Mucosa of stomach (tissue), 1 donor: ENCODE measurements at regions not wholly inside any gene's neighbourhood (a gene's known extent, or its start where the extent isn't known, plus 50 kb on each side); places are given as distances from the start of the nearest gene placed in this dataset.
"Not testable (repeated sequence)": the region's sequence is repeated elsewhere in the genome, so short reads cannot be mapped to it uniquely, and the experiment has no call there.

ENCODE experiments used
- H3K27me3 ChIP-seq: one replicate; pipeline ENCODE4 v1.7.0; 2013; ENCODE audit warnings: mild to moderate bottlenecking, low read length; ENCODE audit not compliant: control insufficient read depth, insufficient read depth
- H3K36me3 ChIP-seq: one replicate; pipeline ENCODE4 v1.7.0; 2013; ENCODE audit warnings: low read length; ENCODE audit not compliant: control insufficient read depth, insufficient read depth
- H3K4me1 ChIP-seq: one replicate; pipeline ENCODE4 v1.7.0; 2013; ENCODE audit warnings: mild to moderate bottlenecking, low read length; ENCODE audit not compliant: control insufficient read depth, insufficient read depth
- H3K4me3 ChIP-seq: one replicate; pipeline ENCODE4 v1.7.0; 2013; ENCODE audit warnings: low read length
- H3K9ac ChIP-seq: one replicate; pipeline ENCODE4 v1.7.0; 2013; ENCODE audit warnings: mild to moderate bottlenecking, low read length, moderate library complexity
- H3K9me3 ChIP-seq: one replicate; pipeline ENCODE4 v1.7.0; 2013; ENCODE audit warnings: mild to moderate bottlenecking, low read length, moderate library complexity; ENCODE audit not compliant: control insufficient read depth
- donor health status: Pancreatic carcinoma.

DNA sequence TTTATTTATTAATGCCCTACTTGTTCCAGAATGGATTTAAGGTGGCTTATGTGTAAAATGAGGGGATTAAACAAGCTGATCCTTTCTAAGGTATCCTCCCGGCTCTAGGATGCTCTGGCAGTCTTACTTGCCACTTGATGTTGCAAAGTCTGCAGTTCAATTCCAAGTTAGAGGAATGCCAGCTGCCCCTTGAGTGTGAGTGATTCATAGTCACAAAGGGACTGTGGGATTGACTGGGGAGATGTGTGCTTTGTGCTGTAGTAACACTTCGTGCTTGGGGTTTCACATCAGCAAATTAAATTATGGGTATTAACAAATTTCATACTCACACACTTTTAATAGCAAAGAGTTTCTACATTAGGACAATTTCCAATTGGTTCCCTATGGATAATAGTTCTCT lies 550.8 kb upstream of the CADM1 start:
- Histone ChIP-seq H3K4me1 (no peaks in the 10 kb centered on the region), H3K9me3 (no peaks in the 10 kb centered on the region), H3K9ac (no peak overlapping the region), H3K27me3 (no peaks in the 10 kb centered on the region), H3K4me3 (no peak overlapping the region), H3K36me3 (no peaks in the 10 kb centered on the region)

- H3K9me3 ChIP-seq, result no peaks in the 10 kb centered on the region
- H3K9ac ChIP-seq, result no peak overlapping the region
- H3K27me3 ChIP-seq, result no peaks in the 10 kb centered on the region
- H3K4me3 ChIP-seq, result no peak overlapping the region
- no peaks in the 10 kb centered on the region for H3K36me3 ChIP-seq
- no peaks in the 10 kb centered on the region for H3K4me1 ChIP-seq
Measured at GRCh38 chr11:116053548-116053919, 549.3 kb upstream of the CADM1 start.

DNA sequence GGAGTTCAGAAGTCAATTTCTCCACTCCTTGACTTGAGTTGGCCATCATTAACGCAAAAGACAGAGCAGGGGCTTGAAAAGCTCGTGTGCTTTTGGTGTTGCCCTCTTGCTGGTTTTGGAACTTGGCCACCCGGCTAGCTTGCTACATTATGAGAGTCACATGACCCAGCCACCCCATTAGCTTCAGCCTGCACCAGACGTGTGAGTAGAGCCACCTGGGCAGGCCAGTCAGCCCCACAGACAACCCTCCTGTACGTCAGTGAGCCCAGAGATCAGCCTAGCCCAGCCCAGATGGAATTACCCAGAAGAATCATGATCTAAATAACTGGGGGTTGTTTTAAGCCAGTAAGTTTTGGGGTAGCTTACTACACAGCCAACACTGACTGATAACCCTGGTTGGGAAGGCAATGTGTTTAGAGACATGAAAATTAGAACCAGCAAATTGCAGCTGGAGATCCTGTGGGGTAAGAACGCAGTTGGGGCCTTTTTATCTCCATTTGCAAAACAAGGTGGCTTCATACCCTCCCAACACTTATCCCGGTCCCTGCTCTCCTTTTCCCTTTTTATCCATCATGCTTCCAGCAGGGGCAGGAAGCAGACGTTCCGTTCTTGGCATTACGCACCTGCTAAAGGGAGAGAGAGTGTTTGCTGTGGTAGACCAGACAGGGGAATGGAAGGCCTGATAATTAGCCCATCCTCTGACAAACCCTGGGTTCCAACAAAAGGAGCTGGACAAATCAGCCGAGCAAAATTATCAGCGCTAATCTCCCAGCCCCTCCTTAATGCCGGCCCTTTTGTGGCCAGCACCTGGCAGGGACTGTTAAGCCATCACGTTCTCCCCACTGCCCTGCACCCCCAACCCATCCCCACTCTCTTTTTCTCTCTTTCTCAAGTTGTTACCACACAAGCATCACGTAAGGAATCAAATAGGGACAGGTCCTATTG lies 548.7 kb upstream of the CADM1 start:
- Histone ChIP-seq H3K36me3 (no peaks in the 10 kb centered on the region), H3K4me3 (no peak overlapping the region), H3K4me1 (no peaks in the 10 kb centered on the region), H3K9ac (no peak overlapping the region), H3K27me3 (no peaks in the 10 kb centered on the region), H3K9me3 (no peaks in the 10 kb centered on the region)

DNA sequence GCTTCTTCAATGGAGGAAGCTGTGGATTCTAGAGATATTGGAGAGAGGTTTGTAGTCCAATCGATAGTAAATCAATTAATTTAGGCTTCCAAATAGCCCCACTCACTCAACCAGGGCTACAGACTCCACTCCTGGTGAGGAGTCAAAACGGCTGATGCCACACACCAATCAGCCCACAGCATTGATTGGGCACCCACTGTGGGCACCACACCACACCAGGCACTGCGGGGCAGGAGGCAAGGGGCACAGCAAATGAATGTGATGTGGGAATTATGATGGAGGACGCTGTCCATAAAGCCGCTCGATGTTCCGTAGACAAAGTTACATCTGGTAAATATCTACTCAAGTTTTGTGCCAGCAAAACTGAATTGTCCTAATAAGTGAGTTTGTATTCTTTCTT lies 547.3 kb upstream of the CADM1 start:
- Histone ChIP-seq H3K4me3 (no peak overlapping the region), H3K9me3 (no peaks in the 10 kb centered on the region), H3K36me3 (no peaks in the 10 kb centered on the region), H3K27me3 (no peaks in the 10 kb centered on the region), H3K4me1 (no peaks in the 10 kb centered on the region), H3K9ac (no peak overlapping the region)

GRCh38 chr11:116049383-116049782 lies 545.2 kb upstream of the CADM1 start:
- Histone ChIP-seq H3K4me1 (no peaks in the 10 kb centered on the region), H3K9ac (no peak overlapping the region), H3K27me3 (no peaks in the 10 kb centered on the region), H3K36me3 (no peaks in the 10 kb centered on the region), H3K9me3 (no peaks in the 10 kb centered on the region), H3K4me3 (no peak overlapping the region)

DNA sequence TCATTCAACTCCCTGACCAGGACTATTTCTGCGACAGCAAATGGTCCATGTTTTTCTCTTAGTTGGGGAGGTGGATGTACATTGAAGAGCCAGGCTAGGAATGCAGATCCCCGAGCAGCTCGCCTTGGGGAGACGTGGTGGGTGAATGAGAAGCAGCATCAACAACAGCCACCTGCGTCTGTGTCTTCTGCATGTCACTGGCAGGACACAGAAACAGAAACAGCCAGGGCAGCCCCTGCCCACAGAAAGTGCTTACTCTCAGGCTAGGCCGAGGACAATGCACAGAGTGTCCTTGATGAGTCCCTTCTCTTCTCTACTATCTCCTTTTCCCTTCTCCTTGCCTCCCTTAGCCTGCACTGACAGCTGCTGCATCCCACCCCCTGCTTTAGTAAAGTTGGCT lies 541.9 kb upstream of the CADM1 start:
- Histone ChIP-seq H3K27me3 (no peaks in the 10 kb centered on the region), H3K9me3 (no peaks in the 10 kb centered on the region), H3K36me3 (no peaks in the 10 kb centered on the region), H3K9ac (no peak overlapping the region), H3K4me3 (no peak overlapping the region), H3K4me1 (no peaks in the 10 kb centered on the region)

DNA sequence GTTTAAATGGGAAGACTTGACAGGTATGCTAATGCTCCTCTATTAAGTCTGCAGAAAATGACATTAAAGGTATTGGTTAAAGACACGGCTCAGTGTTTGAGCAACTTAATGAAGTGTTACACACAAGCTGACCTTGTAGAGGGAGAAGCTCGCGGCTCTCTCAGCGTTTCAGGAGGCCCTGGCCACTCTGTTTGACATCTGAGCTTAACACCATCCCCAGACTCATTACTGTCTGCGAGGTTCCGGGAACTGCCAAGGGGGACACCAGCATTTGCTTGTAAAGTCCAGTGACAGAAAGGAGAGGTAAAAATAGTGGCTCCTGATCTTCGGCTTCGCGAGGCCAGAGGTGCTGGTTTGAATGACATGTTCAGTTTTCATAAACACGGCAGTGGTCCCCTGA lies 540.7 kb upstream of the CADM1 start:
- no peak overlapping the region for H3K9ac ChIP-seq
- no peaks in the 10 kb centered on the region for H3K4me1 ChIP-seq
- no peaks in the 10 kb centered on the region for H3K27me3 ChIP-seq
- no peaks in the 10 kb centered on the region for H3K36me3 ChIP-seq
- no peak overlapping the region for H3K4me3 ChIP-seq
- H3K9me3 ChIP-seq, result no peaks in the 10 kb centered on the region

- no peak overlapping the region for H3K9ac ChIP-seq
- H3K4me3 ChIP-seq, result no peak overlapping the region
- H3K4me1 ChIP-seq, result no peaks in the 10 kb centered on the region
- no peaks in the 10 kb centered on the region for H3K36me3 ChIP-seq
- no peaks in the 10 kb centered on the region for H3K9me3 ChIP-seq
- H3K27me3 ChIP-seq, result no peaks in the 10 kb centered on the region
Measured at GRCh38 chr11:116044520-116044919, 540.3 kb upstream of the CADM1 start.

DNA sequence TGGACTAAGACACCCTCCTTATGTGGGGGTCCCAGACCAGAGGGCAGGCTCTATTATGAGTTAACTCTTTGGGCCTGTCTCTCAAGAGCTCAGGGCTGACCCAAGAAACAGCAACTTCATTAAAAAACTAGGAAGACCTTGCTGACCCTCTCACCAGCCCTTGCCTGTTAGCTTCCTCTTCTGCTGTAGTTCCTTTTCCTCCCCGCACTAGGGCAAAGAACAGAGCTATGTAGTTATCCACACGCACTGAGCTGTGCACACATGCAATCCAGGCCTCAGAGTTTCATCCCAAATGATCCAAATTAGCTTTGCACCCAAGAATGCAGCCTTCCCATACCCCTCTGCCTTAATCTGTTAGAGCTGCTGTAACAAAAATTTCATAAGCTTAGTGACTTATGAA lies 539.6 kb upstream of the CADM1 start:
- Histone ChIP-seq H3K36me3 (no peaks in the 10 kb centered on the region), H3K4me3 (no peak overlapping the region), H3K9ac (no peak overlapping the region), H3K27me3 (no peaks in the 10 kb centered on the region), H3K4me1 (no peaks in the 10 kb centered on the region), H3K9me3 (no peaks in the 10 kb centered on the region)

- not testable (repeated sequence) for H3K4me1 ChIP-seq
Measured at GRCh38 chr11:116043059-116043458, 538.8 kb upstream of the CADM1 start.

DNA sequence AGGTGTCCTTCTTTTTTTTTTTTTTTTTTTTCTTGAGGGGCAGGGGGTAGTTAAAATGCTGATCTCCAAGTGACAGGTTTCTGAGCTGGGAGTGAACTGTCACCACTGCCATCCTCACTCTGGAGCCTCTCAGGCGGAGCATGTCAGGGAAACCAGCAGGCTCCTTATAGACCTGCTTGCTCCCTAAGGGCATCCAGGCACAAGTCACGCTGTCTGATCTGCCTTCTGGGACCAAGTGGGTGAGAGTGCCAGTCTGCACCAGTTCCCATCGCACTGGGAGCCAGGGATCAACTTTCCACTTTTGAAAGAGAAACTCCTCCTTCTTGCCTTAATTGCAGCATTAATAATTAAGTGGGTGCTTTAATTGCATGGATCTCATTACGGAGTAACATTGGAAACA lies 537.9 kb upstream of the CADM1 start:
- H3K9ac ChIP-seq, result no peak overlapping the region
- no peaks in the 10 kb centered on the region for H3K4me1 ChIP-seq
- H3K4me3 ChIP-seq, result no peak overlapping the region
- H3K36me3 ChIP-seq, result no peaks in the 10 kb centered on the region
- no peaks in the 10 kb centered on the region for H3K27me3 ChIP-seq
- no peaks in the 10 kb centered on the region for H3K9me3 ChIP-seq

More at GRCh38 chr11:116043059-116043458, 538.8 kb upstream of the CADM1 start:
- not testable (repeated sequence) for H3K36me3 ChIP-seq, H3K4me3 ChIP-seq, H3K9ac ChIP-seq, H3K9me3 ChIP-seq, H3K27me3 ChIP-seq

DNA sequence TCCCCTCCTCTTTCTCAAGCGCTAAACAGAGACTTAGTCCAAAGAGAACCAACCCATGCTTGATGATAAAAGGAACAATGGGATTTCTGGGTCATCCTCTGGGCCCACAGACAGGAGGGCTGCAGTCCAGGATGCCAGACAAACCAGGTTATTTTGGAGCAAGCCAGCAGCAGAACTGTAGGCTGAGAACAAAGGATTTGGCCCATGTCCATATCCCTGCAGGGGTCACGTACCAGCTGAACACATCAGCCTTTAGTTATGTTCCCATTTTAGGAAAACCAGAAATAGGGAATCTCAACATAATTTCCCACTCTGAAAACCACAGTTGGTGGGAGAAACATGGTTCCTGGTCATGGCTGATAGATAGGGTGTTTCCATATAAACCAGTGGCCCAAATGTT lies 533.6 kb upstream of the CADM1 start:
- no peaks in the 10 kb centered on the region for H3K36me3 ChIP-seq
- no peak overlapping the region for H3K9ac ChIP-seq
- H3K4me3 ChIP-seq, result no peak overlapping the region

DNA sequence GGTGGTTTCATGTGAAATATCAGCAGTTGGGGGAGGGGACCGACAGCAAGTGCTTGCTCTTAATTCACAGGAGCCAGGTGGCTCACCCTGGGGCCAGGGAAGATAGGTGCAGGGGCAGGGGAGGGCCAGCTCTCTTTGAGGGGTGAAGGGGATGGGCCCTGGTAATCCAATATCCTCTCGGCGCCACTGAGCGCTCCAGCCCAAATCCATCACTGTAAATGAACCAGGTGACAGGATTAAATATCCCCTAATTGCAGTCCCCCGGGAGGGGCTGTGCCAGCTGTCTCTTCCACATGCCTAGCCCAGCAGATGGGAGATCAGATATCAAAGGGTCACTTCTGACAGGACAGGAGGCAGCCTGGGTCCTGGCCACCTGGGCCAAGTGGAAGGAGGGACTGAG lies 531.8 kb upstream of the CADM1 start:
- Histone ChIP-seq H3K9ac (no peak overlapping the region), H3K4me3 (no peak overlapping the region), H3K36me3 (no peaks in the 10 kb centered on the region), H3K9me3 (no peaks in the 10 kb centered on the region), H3K27me3 (no peaks in the 10 kb centered on the region), H3K4me1 (no peaks in the 10 kb centered on the region)

More for the DNA sequence above, 533.6 kb upstream of the CADM1 start:
- Histone ChIP-seq H3K9me3 (no peaks in the 10 kb centered on the region), H3K27me3 (no peaks in the 10 kb centered on the region), H3K4me1 (no peaks in the 10 kb centered on the region)
